BE2C (cell line): ENCODE measurements at regions not wholly inside any gene's neighbourhood (a gene's known extent, or its start where the extent isn't known, plus 50 kb on each side); places are given as distances from the start of the nearest gene placed in this dataset.

ENCODE experiments used
- DNase-seq: peaks from one replicate; pipeline ENCODE4 v3.0.0-alpha.2; 2020
- H3K27me3 ChIP-seq: fragments of 250-450 bp; sonication (Bioruptor Pico); 2 replicates; pipeline ENCODE4 v1.5.1; 2020; ENCODE audit warnings: mild to moderate bottlenecking
- H3K36me3 ChIP-seq: fragments of 250-450 bp; sonication (Bioruptor Pico); 2 replicates; pipeline ENCODE4 v1.5.1; 2020; ENCODE audit warnings: mild to moderate bottlenecking
- H3K4me1 ChIP-seq: fragments of 250-450 bp; sonication (Bioruptor Pico); 2 replicates; pipeline ENCODE4 v1.5.1; 2020
- H3K4me3 ChIP-seq: 2 replicates; pipeline ENCODE4 v1.5.1; 2011; ENCODE audit warnings: low read depth, low read length
- H3K9me3 ChIP-seq: fragments of 250-450 bp; sonication (Bioruptor Pico); 2 replicates; pipeline ENCODE4 v1.5.1; 2020
- CTCF ChIP-seq: IDR thresholded peaks from 2 replicates; pipeline ENCODE4 v1.5.1; 2012; ENCODE audit warnings: mild to moderate bottlenecking, low read depth, low read length

GRCh38 chr1:83606416-83606955 lies 392.4 kb downstream of the TTLL7 start:
- H3K4me3 ChIP-seq = no peak overlapping the region
- H3K27me3 ChIP-seq = no peaks in the 10 kb centered on the region
- H3K9me3 ChIP-seq = no peaks in the 10 kb centered on the region
- TF ChIP-seq CTCF = no peak
- no peaks in the 10 kb centered on the region for H3K4me1 ChIP-seq
- H3K36me3 ChIP-seq = no peaks in the 10 kb centered on the region
- no peak for DNase-seq

DNA sequence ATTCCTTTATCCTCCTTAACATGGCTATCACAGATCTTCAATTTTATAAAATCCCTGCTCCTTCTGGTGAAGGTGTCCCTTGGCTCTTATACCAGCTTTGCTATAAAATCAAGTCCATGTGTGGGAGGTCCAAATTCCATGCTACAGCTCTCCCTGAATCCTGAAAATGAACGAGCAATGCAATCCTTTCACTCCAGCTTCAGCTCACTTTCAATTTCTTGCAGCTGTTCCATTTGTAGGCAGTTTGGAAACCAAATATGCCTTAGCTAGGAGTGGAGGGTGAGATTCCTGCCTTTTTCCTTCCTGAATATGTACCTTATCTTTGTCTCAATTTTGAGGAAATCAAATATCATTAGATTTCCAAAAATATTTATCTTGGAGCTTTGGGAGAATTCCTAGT lies 402.6 kb downstream of the TTLL7 start:
- H3K4me3 ChIP-seq = no peak overlapping the region
- no peak for DNase-seq
- TF ChIP-seq CTCF = no peak
- H3K4me1 ChIP-seq = no peaks in the 10 kb centered on the region
- no peaks in the 10 kb centered on the region for H3K27me3 ChIP-seq
- H3K36me3 ChIP-seq = no peaks in the 10 kb centered on the region
- no peaks in the 10 kb centered on the region for H3K9me3 ChIP-seq

- H3K36me3 ChIP-seq = no peaks in the 10 kb centered on the region
- H3K4me3 ChIP-seq = no peak overlapping the region
- H3K27me3 ChIP-seq = no peaks in the 10 kb centered on the region
- H3K4me1 ChIP-seq = no peaks in the 10 kb centered on the region
- DNase-seq = no peak
- H3K9me3 ChIP-seq = no peaks in the 10 kb centered on the region
- peak; percentile 34; the same call in 1 of the 2 replicates for TF ChIP-seq CTCF
Observed at GRCh38 chr1:83593073-83593472, 405.9 kb downstream of the TTLL7 start.

GRCh38 chr1:83588140-83588539 lies 410.8 kb downstream of the TTLL7 start:
- no peak for TF ChIP-seq CTCF
- H3K9me3 ChIP-seq = no peaks in the 10 kb centered on the region
- H3K4me1 ChIP-seq = no peaks in the 10 kb centered on the region
- H3K4me3 ChIP-seq = no peak overlapping the region
- no peaks in the 10 kb centered on the region for H3K36me3 ChIP-seq
- no peak for DNase-seq
- H3K27me3 ChIP-seq = no peaks in the 10 kb centered on the region

DNA sequence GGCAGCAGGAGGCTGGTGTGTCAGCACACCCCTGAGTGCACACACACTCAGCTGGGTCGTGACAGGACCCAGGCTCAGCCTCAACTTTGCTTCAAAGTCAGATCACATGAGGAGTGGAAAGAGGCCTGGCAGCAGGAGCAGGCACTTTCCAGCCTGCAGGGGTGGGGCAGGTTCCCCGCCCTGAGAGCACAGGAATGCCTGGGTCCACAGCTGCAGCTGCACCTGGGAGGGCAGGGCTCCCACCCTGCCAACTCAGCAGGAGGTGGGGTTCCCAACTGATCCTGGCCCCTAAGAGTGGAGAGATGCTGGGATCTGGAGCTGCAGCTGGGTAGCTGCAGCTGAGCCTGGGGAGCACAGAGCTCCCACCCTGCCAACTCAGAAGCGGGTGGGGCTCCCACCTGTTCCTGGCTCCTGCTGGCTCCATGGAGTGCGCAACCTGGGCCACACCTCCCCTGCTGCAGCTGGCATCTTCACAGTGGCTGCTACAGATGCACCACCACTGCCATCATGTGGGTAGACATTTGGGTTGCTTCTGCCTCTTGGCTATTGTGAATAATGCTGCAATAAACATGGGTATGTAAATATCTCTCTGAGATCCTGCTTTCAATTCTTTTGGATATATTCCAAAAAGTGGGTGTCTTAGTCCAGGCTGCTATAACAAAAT lies 415.4 kb downstream of the TTLL7 start:
- H3K27me3 ChIP-seq = no peaks in the 10 kb centered on the region
- H3K4me1 ChIP-seq = no peaks in the 10 kb centered on the region
- peak; percentile 46 for TF ChIP-seq CTCF
- H3K4me3 ChIP-seq = no peak overlapping the region
- DNase-seq = peak; percentile 25
- H3K36me3 ChIP-seq = no peaks in the 10 kb centered on the region
- no peaks in the 10 kb centered on the region for H3K9me3 ChIP-seq

GRCh38 chr1:83581747-83582146 lies 417.2 kb downstream of the TTLL7 start:
- no peaks in the 10 kb centered on the region for H3K4me1 ChIP-seq
- H3K9me3 ChIP-seq = no peaks in the 10 kb centered on the region
- H3K36me3 ChIP-seq = no peaks in the 10 kb centered on the region
- H3K27me3 ChIP-seq = no peaks in the 10 kb centered on the region
- no peak overlapping the region for H3K4me3 ChIP-seq
- DNase-seq = no peak
- no peak for TF ChIP-seq CTCF
